Pancreas (tissue), 10 donors: ENCODE measurements at regions not wholly inside any gene's neighbourhood (a gene's known extent, or its start where the extent isn't known, plus 50 kb on each side); places are given as distances from the start of the nearest gene placed in this dataset.

Experiments used
- ATAC-seq, 4 donors: fragments of 200-7000 bp; cut with Tn5 transposase; one replicate each; pipeline versions ENCODE4 v1.8.0 to v1.9.1; 2020; ENCODE audit warnings: mild to moderate bottlenecking in 4 of 4, moderate library complexity in 4 of 4
- DNase-seq, 6 donors: peaks; one replicate each; pipeline ENCODE4 v3.0.0-alpha.2; 2020
- FAIRE-seq: peaks from 2 replicates; lab custom pipeline; 2012; peaks lifted over from hg19 to GRCh38; lab: Jason Lieb, UNC
- H3K27ac ChIP-seq, 4 donors: fragments of 200-600 bp; sonication (generic); 1 replicate in 3 of 4; 2 replicates in 1 of 4; pipeline versions ENCODE4 v1.5.0 to v1.8.0; 2020
- H3K27me3 ChIP-seq, 4 donors: fragments of 200-600 bp; one replicate each; pipeline ENCODE4 v1.8.0; 2021
- H3K36me3 ChIP-seq, 3 donors: fragments of 200-600 bp; sonication (generic) in 1 of 3; one replicate each; pipeline versions ENCODE4 v1.5.0 to v1.8.0; 2020 to 2021
- H3K4me1 ChIP-seq, 3 donors: fragments of 200-600 bp; one replicate each; pipeline ENCODE4 v1.8.0; 2021
- H3K4me3 ChIP-seq, 4 donors: fragments of 200-600 bp; sonication (generic) in 2 of 4; one replicate each; pipeline versions ENCODE4 v1.5.0 to v1.8.0; 2020 to 2021
- H3K9me3 ChIP-seq, 4 donors: fragments of 200-600 bp; one replicate each; pipeline ENCODE4 v1.8.0; 2021
- WGBS, 2 donors: extraction: QIAGEN DNeasy Blood & Tissue Kit; methylation state at CpG; one replicate each; pipeline ENCODE4 v1.1.7; 2013; 5-methylcytosine and 5-hydroxymethylcytosine counted together
- intact Hi-C, 3 donors: fragments of 100-400 bp; cut with DNase I; formaldehyde crosslinking; loops; one replicate each; pipeline versions ENCODE4 v1.11.1 to v1.14.2; 2022
- TF ChIP-seq, protein P1 (sequence below), 4 donors: fragments of 200-600 bp; sonication (generic) in 3 of 4; IDR thresholded peaks; one replicate each; pipeline versions ENCODE4 v1.5.0 to v1.8.0; 2021; ENCODE audit warnings: antibody characterized with exemption in 4 of 4
- donor health status: healthy with polysubstance abuse.
- donor health status: DM: no; HTN: no; CAD: no; lungs with moderate emphysema.
- donor health status: DM: no; HTN: no; CAD: no.
- donor health status: control.
- donor health status: control.
- donor health status: Bipolar disorder and iron deficiency.
- donor health status: DM: yes; HTN: yes; CAD: no.
- donor health status: DM: no; HTN: no; CAD: no.
- donor health status: DM: no; HTN: no; CAD: no.
- donor health status: DM: yes; HTN: yes; CAD: no.

DNA sequence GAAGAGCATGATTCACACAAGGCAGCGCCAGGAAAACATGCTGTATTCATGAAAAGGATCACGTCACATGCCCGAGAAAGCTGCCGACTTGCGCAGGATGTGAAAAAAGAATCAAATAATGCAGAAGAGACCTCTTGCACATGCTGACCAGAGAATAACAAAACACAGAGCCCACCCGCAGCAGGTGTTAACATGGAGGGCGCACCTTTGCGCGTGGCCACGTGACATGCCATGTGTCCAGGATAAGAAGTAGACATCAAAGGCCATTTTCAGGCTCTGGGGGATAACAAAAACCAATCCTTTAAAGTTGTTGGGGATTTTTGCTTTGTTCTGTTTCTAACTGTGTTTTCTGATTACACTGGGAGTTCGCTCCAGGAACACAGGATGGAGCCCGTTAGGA, 1332.8 kb downstream of the ZPLD1 start:
- ATAC-seq: no peak
- Histone ChIP-seq H3K27me3 (no peaks in the 10 kb centered on the region), H3K9me3 (no peaks in the 10 kb centered on the region), H3K4me1 (no peaks in the 10 kb centered on the region), H3K27ac (no peak overlapping the region), H3K4me3 (no peak overlapping the region), H3K36me3 (no peaks in the 10 kb centered on the region)
- DNase-seq: no peak
- no peak for FAIRE-seq
- intact Hi-C loops: no loop called here
- TF ChIP-seq, protein P1, sequence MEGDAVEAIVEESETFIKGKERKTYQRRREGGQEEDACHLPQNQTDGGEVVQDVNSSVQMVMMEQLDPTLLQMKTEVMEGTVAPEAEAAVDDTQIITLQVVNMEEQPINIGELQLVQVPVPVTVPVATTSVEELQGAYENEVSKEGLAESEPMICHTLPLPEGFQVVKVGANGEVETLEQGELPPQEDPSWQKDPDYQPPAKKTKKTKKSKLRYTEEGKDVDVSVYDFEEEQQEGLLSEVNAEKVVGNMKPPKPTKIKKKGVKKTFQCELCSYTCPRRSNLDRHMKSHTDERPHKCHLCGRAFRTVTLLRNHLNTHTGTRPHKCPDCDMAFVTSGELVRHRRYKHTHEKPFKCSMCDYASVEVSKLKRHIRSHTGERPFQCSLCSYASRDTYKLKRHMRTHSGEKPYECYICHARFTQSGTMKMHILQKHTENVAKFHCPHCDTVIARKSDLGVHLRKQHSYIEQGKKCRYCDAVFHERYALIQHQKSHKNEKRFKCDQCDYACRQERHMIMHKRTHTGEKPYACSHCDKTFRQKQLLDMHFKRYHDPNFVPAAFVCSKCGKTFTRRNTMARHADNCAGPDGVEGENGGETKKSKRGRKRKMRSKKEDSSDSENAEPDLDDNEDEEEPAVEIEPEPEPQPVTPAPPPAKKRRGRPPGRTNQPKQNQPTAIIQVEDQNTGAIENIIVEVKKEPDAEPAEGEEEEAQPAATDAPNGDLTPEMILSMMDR (IDR thresholded peaks at IDR 0.05): no peak
- 93 to 94% methylated on average over 12 of the region's 12 CpGs for WGBS, 2 donors

DNA sequence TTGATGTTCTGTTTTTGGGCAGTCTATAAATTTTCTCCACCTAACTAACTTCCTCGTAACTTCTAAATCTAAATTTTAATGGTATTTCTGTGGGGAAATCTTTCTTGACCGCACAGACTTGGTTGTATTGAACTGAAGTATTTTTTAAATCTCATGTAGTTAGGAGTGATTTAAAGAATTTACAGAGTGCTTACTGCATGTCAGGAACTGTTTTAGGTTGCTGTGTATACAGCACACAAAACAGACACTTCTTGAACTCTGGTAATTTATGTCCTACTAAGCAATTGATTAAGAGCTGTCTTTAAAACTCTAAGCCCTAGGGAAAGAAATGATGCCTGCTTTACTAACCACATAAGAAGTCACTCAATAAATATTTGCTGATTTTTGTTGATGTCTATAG, 1350.2 kb downstream of the ZPLD1 start:
- WGBS, 2 donors: 95 to 96% methylated on average over 2 of the region's 2 CpGs
- FAIRE-seq (no peak), ATAC-seq (no peak), DNase-seq (no peak)
- Histone ChIP-seq H3K9me3 (no peaks in the 10 kb centered on the region), H3K27ac (peak overlapping the region in 2 of 4 donors; percentile 81 to 84), H3K27me3 (no peaks in the 10 kb centered on the region), H3K36me3 (no peaks in the 10 kb centered on the region), H3K4me3 (no peak overlapping the region), H3K4me1 (peaks cover 0 to 22% (median 13%) of the 10 kb centered on the region in 3 donors)
- intact Hi-C loops: no loop called here
- TF ChIP-seq, protein P1 (IDR thresholded peaks at IDR 0.05): no peak

DNA sequence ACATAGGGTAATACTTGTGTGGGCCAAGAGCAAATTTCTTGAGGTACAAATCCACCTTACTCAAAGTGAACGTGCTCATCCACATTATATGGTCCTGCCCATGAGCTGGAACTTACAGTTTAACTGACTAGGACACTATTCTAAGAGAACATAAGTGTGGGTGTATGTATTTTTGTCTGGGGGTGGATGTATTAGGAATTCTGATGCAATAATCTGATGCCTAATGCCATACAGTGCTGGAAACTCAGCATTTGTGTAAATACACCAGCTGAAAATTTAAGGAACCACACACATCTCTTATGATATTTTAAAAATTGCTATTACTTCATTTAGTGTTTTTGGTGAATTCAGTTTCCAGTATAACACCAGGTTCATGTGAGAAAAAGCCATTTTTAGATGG, 1350.7 kb downstream of the ZPLD1 start:
- no peak overlapping the region for H3K4me3 ChIP-seq
- peak overlapping the region; percentile 62 to 84 (median 72) for H3K27ac ChIP-seq
- 43 to 45% methylated on average over 1 of the region's 1 CpG for WGBS, 2 donors
- no peaks in the 10 kb centered on the region for H3K9me3 ChIP-seq
- H3K4me1 ChIP-seq: peaks cover 0 to 22% (median 13%) of the 10 kb centered on the region in 3 donors
- ATAC-seq: peak; percentile 53 to 70 (median 56)
- no peaks in the 10 kb centered on the region for H3K36me3 ChIP-seq
- intact Hi-C loops: no loop called here
- no peak for DNase-seq
- no peak for FAIRE-seq
- TF ChIP-seq, protein P1 (IDR thresholded peaks at IDR 0.05): no peak
- H3K27me3 ChIP-seq: no peaks in the 10 kb centered on the region

DNA sequence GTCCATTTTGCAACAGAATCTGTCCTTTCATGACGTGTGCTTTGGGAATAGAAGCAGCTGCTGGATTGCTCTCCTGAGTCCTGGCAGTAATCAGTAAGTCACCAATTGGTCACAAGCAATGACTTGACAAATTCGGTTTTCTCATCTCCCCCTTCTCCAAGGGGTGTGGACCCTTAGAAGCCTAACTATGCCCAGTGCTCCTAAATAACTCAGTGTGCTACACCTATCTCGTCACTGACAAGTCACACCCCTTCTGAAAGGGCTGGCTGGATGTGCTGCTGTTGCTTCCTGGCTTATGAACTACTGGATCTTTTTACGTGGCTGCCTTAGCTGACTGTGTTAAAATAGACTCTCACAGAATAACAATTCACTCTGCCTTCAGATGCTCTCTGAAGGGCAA, 1351.5 kb downstream of the ZPLD1 start:
- no peak for FAIRE-seq

More for the DNA sequence above, 1351.5 kb downstream of the ZPLD1 start:
- intact Hi-C loops: no loop called here
- 7% methylated on average over 4 of the region's 4 CpGs for WGBS, 2 donors
- peak; percentile 89 to 95 (median 92) for ATAC-seq
- TF ChIP-seq, protein P1 (IDR thresholded peaks at IDR 0.05): no peak
- H3K4me1 ChIP-seq: peaks cover 0 to 22% (median 13%) of the 10 kb centered on the region in 3 donors
- peak overlapping the region in 1 of 4 donors; percentile 21 for H3K4me3 ChIP-seq
- H3K9me3 ChIP-seq: no peaks in the 10 kb centered on the region
- H3K27ac ChIP-seq: peak overlapping the region; percentile 62 to 84 (median 72)
- H3K27me3 ChIP-seq: no peaks in the 10 kb centered on the region
- no peaks in the 10 kb centered on the region for H3K36me3 ChIP-seq
- peak in 4 of 6 donors; percentile 56 to 86 (median 82) for DNase-seq
